HEK293 (cell line): ENCODE measurements at regions not wholly inside any gene's neighbourhood (a gene's known extent, or its start where the extent isn't known, plus 50 kb on each side); places are given as distances from the start of the nearest gene placed in this dataset.

ENCODE experiments used
- PRDM1 ChIP-seq: fragments of 450-650 bp; formaldehyde crosslinking; IDR thresholded peaks from 2 replicates; pipeline ENCODE4; 2016; ENCODE audit warnings: missing biosample characterization, missing genetic modification characterization
- REST ChIP-seq: fragments of 450-650 bp; formaldehyde crosslinking; IDR thresholded peaks from 2 replicates; pipeline ENCODE4 v1.5.1; 2016; ENCODE audit warnings: missing biosample characterization, missing genetic modification characterization
- ZNF660 ChIP-seq: fragments of 450-650 bp; IDR thresholded peaks from 2 replicates; pipeline ENCODE4 v1.5.1; 2018; ENCODE audit warnings: missing biosample characterization, mild to moderate bottlenecking, missing genetic modification characterization
- TF ChIP-seq, protein P1 (sequence below): fragments of 450-650 bp; formaldehyde crosslinking; IDR thresholded peaks from 2 replicates; pipeline ENCODE4 v1.5.1; 2016; ENCODE audit warnings: missing biosample characterization, missing genetic modification characterization
- TF ChIP-seq, protein P2 (sequence below): IDR thresholded peaks from 2 replicates; pipeline ENCODE4 v1.6.1; 2011; ENCODE audit warnings: mild to moderate bottlenecking, low read depth, low read length, borderline replicate concordance
- TF ChIP-seq, protein P3 (sequence below): fragments of 450-650 bp; formaldehyde crosslinking; IDR thresholded peaks from 2 replicates; pipeline ENCODE4 v1.5.1; 2016; ENCODE audit warnings: missing biosample characterization, missing genetic modification characterization
- TF ChIP-seq, protein P4 (sequence below): fragments of 450-650 bp; IDR thresholded peaks from 2 replicates; pipeline ENCODE4 v1.5.1; 2018; ENCODE audit warnings: missing biosample characterization, missing genetic modification characterization

DNA sequence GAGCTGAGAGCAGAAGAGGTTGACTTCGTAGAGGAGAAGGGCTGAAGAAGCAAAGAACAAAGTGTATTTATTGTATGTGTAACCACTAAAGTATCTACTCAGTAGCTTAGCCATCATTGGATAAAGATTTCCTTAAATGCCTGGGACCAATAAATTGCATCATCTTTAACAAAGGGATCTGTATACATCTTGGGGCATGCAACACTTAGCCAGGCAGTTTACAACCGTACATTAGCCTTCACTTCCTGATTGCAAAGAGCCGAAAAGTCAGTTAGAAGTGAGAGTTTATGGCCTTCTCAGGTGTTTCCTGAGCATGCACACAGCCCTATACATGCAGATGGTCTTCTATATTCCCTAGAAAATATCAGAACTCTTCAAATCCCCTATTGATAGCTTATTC, 68.0 kb upstream of the MAGED1 start:
- TF ChIP-seq, protein P1, sequence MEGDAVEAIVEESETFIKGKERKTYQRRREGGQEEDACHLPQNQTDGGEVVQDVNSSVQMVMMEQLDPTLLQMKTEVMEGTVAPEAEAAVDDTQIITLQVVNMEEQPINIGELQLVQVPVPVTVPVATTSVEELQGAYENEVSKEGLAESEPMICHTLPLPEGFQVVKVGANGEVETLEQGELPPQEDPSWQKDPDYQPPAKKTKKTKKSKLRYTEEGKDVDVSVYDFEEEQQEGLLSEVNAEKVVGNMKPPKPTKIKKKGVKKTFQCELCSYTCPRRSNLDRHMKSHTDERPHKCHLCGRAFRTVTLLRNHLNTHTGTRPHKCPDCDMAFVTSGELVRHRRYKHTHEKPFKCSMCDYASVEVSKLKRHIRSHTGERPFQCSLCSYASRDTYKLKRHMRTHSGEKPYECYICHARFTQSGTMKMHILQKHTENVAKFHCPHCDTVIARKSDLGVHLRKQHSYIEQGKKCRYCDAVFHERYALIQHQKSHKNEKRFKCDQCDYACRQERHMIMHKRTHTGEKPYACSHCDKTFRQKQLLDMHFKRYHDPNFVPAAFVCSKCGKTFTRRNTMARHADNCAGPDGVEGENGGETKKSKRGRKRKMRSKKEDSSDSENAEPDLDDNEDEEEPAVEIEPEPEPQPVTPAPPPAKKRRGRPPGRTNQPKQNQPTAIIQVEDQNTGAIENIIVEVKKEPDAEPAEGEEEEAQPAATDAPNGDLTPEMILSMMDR (tag by site-specific recombination) = no peak
- TF ChIP-seq, protein P2, sequence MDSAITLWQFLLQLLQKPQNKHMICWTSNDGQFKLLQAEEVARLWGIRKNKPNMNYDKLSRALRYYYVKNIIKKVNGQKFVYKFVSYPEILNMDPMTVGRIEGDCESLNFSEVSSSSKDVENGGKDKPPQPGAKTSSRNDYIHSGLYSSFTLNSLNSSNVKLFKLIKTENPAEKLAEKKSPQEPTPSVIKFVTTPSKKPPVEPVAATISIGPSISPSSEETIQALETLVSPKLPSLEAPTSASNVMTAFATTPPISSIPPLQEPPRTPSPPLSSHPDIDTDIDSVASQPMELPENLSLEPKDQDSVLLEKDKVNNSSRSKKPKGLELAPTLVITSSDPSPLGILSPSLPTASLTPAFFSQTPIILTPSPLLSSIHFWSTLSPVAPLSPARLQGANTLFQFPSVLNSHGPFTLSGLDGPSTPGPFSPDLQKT = no peak
- TF ChIP-seq, protein P3, sequence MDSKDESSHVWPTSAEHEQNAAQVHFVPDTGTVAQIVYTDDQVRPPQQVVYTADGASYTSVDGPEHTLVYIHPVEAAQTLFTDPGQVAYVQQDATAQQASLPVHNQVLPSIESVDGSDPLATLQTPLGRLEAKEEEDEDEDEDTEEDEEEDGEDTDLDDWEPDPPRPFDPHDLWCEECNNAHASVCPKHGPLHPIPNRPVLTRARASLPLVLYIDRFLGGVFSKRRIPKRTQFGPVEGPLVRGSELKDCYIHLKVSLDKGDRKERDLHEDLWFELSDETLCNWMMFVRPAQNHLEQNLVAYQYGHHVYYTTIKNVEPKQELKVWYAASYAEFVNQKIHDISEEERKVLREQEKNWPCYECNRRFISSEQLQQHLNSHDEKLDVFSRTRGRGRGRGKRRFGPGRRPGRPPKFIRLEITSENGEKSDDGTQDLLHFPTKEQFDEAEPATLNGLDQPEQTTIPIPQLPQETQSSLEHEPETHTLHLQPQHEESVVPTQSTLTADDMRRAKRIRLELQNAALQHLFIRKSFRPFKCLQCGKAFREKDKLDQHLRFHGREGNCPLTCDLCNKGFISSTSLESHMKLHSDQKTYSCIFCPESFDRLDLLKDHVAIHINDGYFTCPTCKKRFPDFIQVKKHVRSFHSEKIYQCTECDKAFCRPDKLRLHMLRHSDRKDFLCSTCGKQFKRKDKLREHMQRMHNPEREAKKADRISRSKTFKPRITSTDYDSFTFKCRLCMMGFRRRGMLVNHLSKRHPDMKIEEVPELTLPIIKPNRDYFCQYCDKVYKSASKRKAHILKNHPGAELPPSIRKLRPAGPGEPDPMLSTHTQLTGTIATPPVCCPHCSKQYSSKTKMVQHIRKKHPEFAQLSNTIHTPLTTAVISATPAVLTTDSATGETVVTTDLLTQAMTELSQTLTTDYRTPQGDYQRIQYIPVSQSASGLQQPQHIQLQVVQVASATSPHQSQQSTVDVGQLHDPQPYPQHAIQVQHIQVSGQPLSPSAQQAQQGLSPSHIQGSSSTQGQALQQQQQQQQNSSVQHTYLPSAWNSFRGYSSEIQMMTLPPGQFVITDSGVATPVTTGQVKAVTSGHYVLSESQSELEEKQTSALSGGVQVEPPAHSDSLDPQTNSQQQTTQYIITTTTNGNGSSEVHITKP (tag by site-specific recombination) = no peak
- TF ChIP-seq PRDM1 (tag by site-specific recombination) (no peak), ZNF660 (no peak), REST (no peak)
- TF ChIP-seq, protein P4, sequence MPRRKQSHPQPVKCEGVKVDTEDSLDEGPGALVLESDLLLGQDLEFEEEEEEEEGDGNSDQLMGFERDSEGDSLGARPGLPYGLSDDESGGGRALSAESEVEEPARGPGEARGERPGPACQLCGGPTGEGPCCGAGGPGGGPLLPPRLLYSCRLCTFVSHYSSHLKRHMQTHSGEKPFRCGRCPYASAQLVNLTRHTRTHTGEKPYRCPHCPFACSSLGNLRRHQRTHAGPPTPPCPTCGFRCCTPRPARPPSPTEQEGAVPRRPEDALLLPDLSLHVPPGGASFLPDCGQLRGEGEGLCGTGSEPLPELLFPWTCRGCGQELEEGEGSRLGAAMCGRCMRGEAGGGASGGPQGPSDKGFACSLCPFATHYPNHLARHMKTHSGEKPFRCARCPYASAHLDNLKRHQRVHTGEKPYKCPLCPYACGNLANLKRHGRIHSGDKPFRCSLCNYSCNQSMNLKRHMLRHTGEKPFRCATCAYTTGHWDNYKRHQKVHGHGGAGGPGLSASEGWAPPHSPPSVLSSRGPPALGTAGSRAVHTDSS (tag by site-specific recombination) = no peak
